H1 (cell line): ENCODE measurements at regions not wholly inside any gene's neighbourhood (a gene's known extent, or its start where the extent isn't known, plus 50 kb on each side); places are given as distances from the start of the nearest gene placed in this dataset.
A peak's percentile ranks its signal among the peaks of the same experiment; 100 is the strongest.

Experiments used
- GABPA ChIP-seq: IDR thresholded peaks from 2 replicates; pipeline ENCODE4 v1.6.1; 2011; ENCODE audit warnings: mild to moderate bottlenecking, low read length, moderate library complexity, borderline replicate concordance; ENCODE audit not compliant: insufficient read depth
- JUND ChIP-seq: IDR thresholded peaks from 2 replicates; pipeline ENCODE4 v1.6.1; 2011; ENCODE audit warnings: mild to moderate bottlenecking, improper control_type of control experiment, low read length
- MAFK ChIP-seq: IDR thresholded peaks from 2 replicates; pipeline ENCODE4 v1.6.1; 2012; ENCODE audit warnings: low read depth, mild to moderate bottlenecking, improper control_type of control experiment, low read length
- YY1 ChIP-seq: IDR thresholded peaks from 2 replicates; pipeline ENCODE4 v1.6.1; 2011; ENCODE audit warnings: low read depth, mild to moderate bottlenecking, low read length

- TF ChIP-seq GABPA (no peak), JUND (peak; percentile 45; the same call in 1 of the 2 replicates), YY1 (no peak), MAFK (no peak)
- TF ChIP-seq, all 59 proteins: peak for 10
These were observed 203.7 kb upstream of the RORB start (continued) for GRCh38 chr9:74293479-74293878.
